PC-9 (cell line): ENCODE measurements at regions not wholly inside any gene's neighbourhood (a gene's known extent, or its start where the extent isn't known, plus 50 kb on each side); places are given as distances from the start of the nearest gene placed in this dataset.

Experiments
- BruUV-seq: library from RNA; stranded (reverse); fragments of 400-500 nt; replicated peaks from 2 replicates; lab custom pipeline; 2021; lab: Mats Ljungman, UMichigan
- CTCF ChIA-PET: fragments of 300-600 bp; sonication (Branson Sonifier 250); formaldehyde crosslinking; loops from one replicate; lab custom pipeline; 2022; ENCODE audit warnings: antibody characterized with exemption; lab: Charles Lee
- POLR2A ChIA-PET: fragments of 300-600 bp; sonication (Branson Sonifier 250); formaldehyde crosslinking; loops from one replicate; lab custom pipeline; 2022; ENCODE audit warnings: antibody characterized with exemption; ENCODE audit not compliant: unreplicated experiment; lab: Charles Lee
- DNase-seq, 2 experiments: peaks; one replicate each; pipeline versions ENCODE4 v3.0.0 to v3.0.0-alpha.2; 2015 to 2022; ENCODE audit warnings: mixed read lengths in 1 of 2
- H2AFZ ChIP-seq: fragments of 200-600 bp; sonication (generic); 2 replicates; pipeline ENCODE4 v1.8.1; 2017; ENCODE audit warnings: antibody characterized with exemption
- H3F3A ChIP-seq: fragments of 200-600 bp; sonication (generic); 2 replicates; pipeline ENCODE4 v1.8.1; 2017; ENCODE audit warnings: antibody characterized with exemption, mild to moderate bottlenecking, low read depth; ENCODE audit not compliant: insufficient read depth
- H3K27ac ChIP-seq: fragments of 200-600 bp; sonication (generic); 2 replicates; pipeline ENCODE4 v1.6.1; 2016; ENCODE audit warnings: mixed run types
- H3K27me3 ChIP-seq: fragments of 200-600 bp; sonication (generic); 2 replicates; pipeline ENCODE4 v1.6.1; 2016; ENCODE audit warnings: low read depth, mixed run types; ENCODE audit not compliant: insufficient read depth
- H3K36me3 ChIP-seq: fragments of 200-600 bp; sonication (generic); 2 replicates; pipeline ENCODE4 v1.6.1; 2016; ENCODE audit warnings: low read depth, mixed run types
- H3K4me1 ChIP-seq: fragments of 200-600 bp; sonication (generic); replicated peaks from 2 replicates; pipeline ENCODE4 v1.6.1; 2016; ENCODE audit warnings: mixed run types; ENCODE audit not compliant: insufficient read depth
- H3K4me2 ChIP-seq: fragments of 200-600 bp; sonication (generic); 2 replicates; pipeline ENCODE4 v1.6.1; 2017; ENCODE audit warnings: mixed run types
- H3K4me3 ChIP-seq: fragments of 200-600 bp; sonication (generic); 2 replicates; pipeline ENCODE4 v1.6.1; 2016; ENCODE audit warnings: mixed run types
- H3K79me2 ChIP-seq: fragments of 200-600 bp; sonication (generic); 2 replicates; pipeline ENCODE4 v1.6.1; 2017; ENCODE audit warnings: low read depth, mixed run types
- H3K9me2 ChIP-seq: fragments of 200-600 bp; sonication (generic); 2 replicates; pipeline ENCODE4 v1.8.1; 2017; ENCODE audit warnings: mild to moderate bottlenecking; ENCODE audit not compliant: insufficient read depth
- H3K9me3 ChIP-seq: fragments of 200-600 bp; sonication (generic); 2 replicates; pipeline ENCODE4 v1.8.1; 2016; ENCODE audit warnings: low read depth; ENCODE audit not compliant: insufficient read depth
- H4K20me1 ChIP-seq: fragments of 200-600 bp; sonication (generic); 2 replicates; pipeline ENCODE4 v1.8.1; 2017; ENCODE audit not compliant: insufficient read depth
- CTCF ChIP-seq: fragments of 200-600 bp; sonication (generic); conservative IDR thresholded peaks from 2 replicates; pipeline ENCODE4 v1.6.1; 2017; ENCODE audit warnings: mixed run types, antibody characterized with exemption, mild to moderate bottlenecking, moderate library complexity
- EZH2 ChIP-seq: fragments of 200-600 bp; sonication (generic); IDR thresholded peaks from 2 replicates; pipeline ENCODE4 v1.8.0; 2017; ENCODE audit warnings: antibody characterized with exemption, low read depth
- intact Hi-C: fragments of 100-400 bp; cut with micrococcal nuclease; formaldehyde crosslinking; loops from one replicate; pipeline ENCODE4 v1.10.0; 2022; ENCODE audit not compliant: unreplicated experiment

- ChIA-PET POLR2A (no interaction called here), CTCF (no interaction called here)
- TF ChIP-seq EZH2: no peak
- no peak for TF ChIP-seq CTCF
- Histone ChIP-seq H3K9me2 (no peaks in the 10 kb centered on the region), H3K79me2 (peaks cover 29% of the 10 kb centered on the region), H3K4me3 (no peak overlapping the region), H4K20me1 (no peaks in the 10 kb centered on the region), H3K36me3 (peaks cover 21% of the 10 kb centered on the region), H2AFZ (no peak overlapping the region), H3K9me3 (peaks cover 3% of the 10 kb centered on the region; the same call in 1 of the 2 replicates), H3K27me3 (no peaks in the 10 kb centered on the region), H3K27ac (no peak overlapping the region), H3K4me2 (no peak overlapping the region), H3K4me1 (peaks cover 23% of the 10 kb centered on the region), H3F3A (peaks cover 23% of the 10 kb centered on the region)
- intact Hi-C loops: no loop called here
- DNase-seq: no peak
- no TSS peak for BruUV-seq
These were observed 279.6 kb downstream of the SOX9 start for GRCh38 chr17:72400488-72400827.

- H3K27ac ChIP-seq: no peak overlapping the region
- peaks cover 27% of the 10 kb centered on the region for H3K4me1 ChIP-seq
- POLR2A ChIA-PET: no interaction called here
These were observed 280.0 kb downstream of the SOX9 start for GRCh38 chr17:72400863-72401262.

GRCh38 chr17:72401883-72402726 lies 281.3 kb downstream of the SOX9 start:
- H2AFZ ChIP-seq: no peak overlapping the region
- peaks cover 45% of the 10 kb centered on the region for H3K79me2 ChIP-seq
- no peak overlapping the region for H3K4me3 ChIP-seq
- no peak overlapping the region for H3K27ac ChIP-seq
- ChIA-PET POLR2A (no interaction called here), CTCF (no interaction called here)
- H4K20me1 ChIP-seq: no peaks in the 10 kb centered on the region
- intact Hi-C loops: no loop called here
- H3K36me3 ChIP-seq: peaks cover 21% of the 10 kb centered on the region
- no TSS peak for BruUV-seq
- peaks cover 1% of the 10 kb centered on the region; the same call in 1 of the 2 replicates for H3K9me3 ChIP-seq
- H3K4me1 ChIP-seq: peaks cover 35% of the 10 kb centered on the region
- peaks cover 38% of the 10 kb centered on the region for H3F3A ChIP-seq
- no peak for TF ChIP-seq CTCF
- no peak for TF ChIP-seq EZH2
- H3K4me2 ChIP-seq: no peak overlapping the region
- no peaks in the 10 kb centered on the region for H3K9me2 ChIP-seq
- no peaks in the 10 kb centered on the region for H3K27me3 ChIP-seq
- DNase-seq: no peak

More at GRCh38 chr17:72400863-72401262, 280.0 kb downstream of the SOX9 start:
- BruUV-seq: no TSS peak
- DNase-seq: no peak
- peaks cover 3% of the 10 kb centered on the region; the same call in 1 of the 2 replicates for H3K9me3 ChIP-seq
- TF ChIP-seq EZH2 (no peak), CTCF (no peak)
- H2AFZ ChIP-seq: no peak overlapping the region
- no peaks in the 10 kb centered on the region for H4K20me1 ChIP-seq
- CTCF ChIA-PET: no interaction called here
- H3K9me2 ChIP-seq: no peaks in the 10 kb centered on the region
- peaks cover 25% of the 10 kb centered on the region for H3F3A ChIP-seq
- intact Hi-C loops: no loop called here
- no peaks in the 10 kb centered on the region for H3K27me3 ChIP-seq
- peaks cover 21% of the 10 kb centered on the region for H3K36me3 ChIP-seq
- peaks cover 33% of the 10 kb centered on the region for H3K79me2 ChIP-seq
- H3K4me3 ChIP-seq: no peak overlapping the region
- no peak overlapping the region for H3K4me2 ChIP-seq
